GM21423 (cell line): ENCODE measurements at regions not wholly inside any gene's neighbourhood (a gene's known extent, or its start where the extent isn't known, plus 50 kb on each side); places are given as distances from the start of the nearest gene placed in this dataset.
"Not testable (repeated sequence)": the region's sequence is repeated elsewhere in the genome, so short reads cannot be mapped to it uniquely, and the experiment has no call there.

Experiments used
- ATAC-seq: cut with Tn5 transposase; IDR thresholded peaks from one replicate; pipeline ENCODE4 v1.9.1; 2021; ENCODE audit warnings: mild to moderate bottlenecking, moderate library complexity; ENCODE audit not compliant: unreplicated experiment

DNA sequence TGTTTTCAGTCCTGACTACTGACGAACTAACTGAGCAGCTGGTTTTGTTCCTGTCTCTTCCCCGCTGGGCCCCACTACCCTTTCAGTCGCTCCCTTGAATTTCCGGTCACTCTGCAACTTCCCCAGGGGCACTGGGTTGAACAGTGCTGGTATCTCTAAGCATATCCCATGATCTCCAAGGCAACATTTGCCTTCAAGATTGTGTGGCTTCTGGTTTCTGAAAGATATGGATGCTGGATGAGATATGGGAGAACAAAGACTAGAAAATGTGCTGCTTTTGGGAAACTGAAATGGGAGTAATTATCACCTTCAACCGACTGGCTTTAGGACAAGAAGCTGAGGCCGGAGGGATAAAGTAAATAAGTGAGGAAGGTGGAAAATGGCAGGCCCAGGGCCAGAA is 258.2 kb upstream of the PIK3R1 start:
- no peak for ATAC-seq

DNA sequence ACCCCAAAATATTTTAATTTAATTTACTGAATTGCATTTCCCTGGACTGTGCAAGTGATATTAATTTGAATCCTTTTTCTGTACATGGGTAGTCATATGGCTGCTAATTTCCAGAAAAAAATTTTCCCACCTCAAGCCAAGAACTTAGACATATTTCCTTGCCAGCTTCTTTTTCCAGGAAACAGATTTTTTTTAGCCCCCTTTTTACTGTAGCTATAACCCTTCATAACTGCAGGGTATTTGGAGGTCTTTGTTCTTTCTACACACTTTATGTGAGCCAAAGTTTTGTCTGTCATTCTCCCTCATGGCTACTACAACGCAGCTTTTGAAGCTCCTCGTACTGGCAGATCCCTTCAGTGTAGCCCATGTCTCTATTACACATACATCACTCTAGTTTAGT is 261.2 kb upstream of the PIK3R1 start:
- no peak for ATAC-seq

- ATAC-seq, result no peak
These were observed 273.1 kb upstream of the PIK3R1 start for GRCh38 chr5:67942421-67942820.

DNA sequence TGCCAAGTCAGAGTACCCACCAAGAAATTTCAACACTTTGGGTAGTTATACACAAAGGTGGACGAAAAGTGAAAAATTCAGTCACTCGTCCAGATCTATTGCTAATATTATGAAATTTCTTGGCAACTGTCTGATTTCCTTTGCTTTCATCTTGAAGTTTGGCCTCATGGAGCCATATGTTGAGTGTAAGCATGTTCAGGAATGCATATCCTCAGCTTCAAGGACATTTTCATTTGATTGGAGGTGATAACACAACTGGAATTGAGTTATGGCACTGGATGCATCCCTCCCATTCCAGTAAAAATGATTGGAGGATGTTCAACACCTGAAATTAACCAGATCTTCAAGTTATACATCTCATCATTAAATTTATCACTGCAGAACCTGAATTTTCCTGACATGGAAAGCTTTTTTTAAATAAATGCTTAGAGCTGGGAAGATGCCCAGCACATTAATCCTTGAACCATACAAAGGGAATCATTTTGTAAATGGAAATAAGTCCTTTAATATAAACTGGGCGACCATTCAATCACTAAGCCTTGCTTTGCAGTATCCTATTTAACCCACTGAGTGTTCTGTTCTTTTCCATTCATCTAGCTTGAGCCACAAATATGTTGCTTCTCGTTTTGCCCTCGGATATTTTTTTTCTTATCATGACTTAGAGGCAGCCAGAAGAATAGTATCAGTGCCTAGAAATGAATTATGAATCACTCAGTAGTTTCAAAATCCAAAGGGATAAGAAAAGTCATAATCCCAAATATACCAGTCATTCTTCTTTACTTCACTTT is 273.7 kb upstream of the PIK3R1 start:
- no peak for ATAC-seq

- ATAC-seq, result no peak
These were observed 279.5 kb upstream of the PIK3R1 start for GRCh38 chr5:67935908-67936566.

- ATAC-seq, result no peak
These were observed 280.6 kb upstream of the PIK3R1 start for GRCh38 chr5:67934976-67935375.

GRCh38 chr5:67925511-67925910 is 290.0 kb upstream of the PIK3R1 start:
- ATAC-seq, result no peak

DNA sequence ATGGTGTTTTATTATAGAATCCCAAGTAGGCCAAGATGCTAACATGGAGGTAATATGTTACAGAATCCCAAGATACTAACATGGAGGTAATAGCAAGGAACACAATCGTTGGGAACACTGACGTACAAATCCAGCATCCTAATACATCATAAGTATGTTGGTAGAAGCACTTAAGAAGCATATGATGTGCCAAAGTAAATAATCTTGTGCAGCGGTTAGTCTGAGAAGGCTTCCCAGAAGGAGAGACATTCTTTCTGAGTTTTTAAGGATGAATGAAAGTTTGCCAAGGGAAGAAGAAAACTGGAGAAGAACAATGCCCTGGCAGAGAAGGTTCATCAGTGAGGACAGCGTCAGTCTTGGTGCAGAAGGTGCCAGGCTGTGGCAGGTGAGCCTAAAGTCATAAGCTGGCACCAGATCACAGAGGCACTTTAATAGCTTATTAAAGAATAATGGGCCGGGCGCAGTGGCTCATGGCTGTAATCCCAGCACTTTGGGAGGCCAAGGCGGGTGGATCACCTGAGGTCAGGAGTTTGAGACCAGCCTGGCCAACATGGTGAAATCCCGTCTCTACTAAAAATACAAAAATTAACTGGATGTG is 294.5 kb upstream of the PIK3R1 start:
- ATAC-seq, result no peak

- not testable (repeated sequence) for ATAC-seq
These were observed 296.0 kb upstream of the PIK3R1 start for GRCh38 chr5:67919532-67919931.

- no peak for ATAC-seq
These were observed 298.0 kb upstream of the PIK3R1 start for GRCh38 chr5:67917561-67917960.

GRCh38 chr5:67910546-67910945 is 305.0 kb upstream of the PIK3R1 start:
- ATAC-seq, result no peak

DNA sequence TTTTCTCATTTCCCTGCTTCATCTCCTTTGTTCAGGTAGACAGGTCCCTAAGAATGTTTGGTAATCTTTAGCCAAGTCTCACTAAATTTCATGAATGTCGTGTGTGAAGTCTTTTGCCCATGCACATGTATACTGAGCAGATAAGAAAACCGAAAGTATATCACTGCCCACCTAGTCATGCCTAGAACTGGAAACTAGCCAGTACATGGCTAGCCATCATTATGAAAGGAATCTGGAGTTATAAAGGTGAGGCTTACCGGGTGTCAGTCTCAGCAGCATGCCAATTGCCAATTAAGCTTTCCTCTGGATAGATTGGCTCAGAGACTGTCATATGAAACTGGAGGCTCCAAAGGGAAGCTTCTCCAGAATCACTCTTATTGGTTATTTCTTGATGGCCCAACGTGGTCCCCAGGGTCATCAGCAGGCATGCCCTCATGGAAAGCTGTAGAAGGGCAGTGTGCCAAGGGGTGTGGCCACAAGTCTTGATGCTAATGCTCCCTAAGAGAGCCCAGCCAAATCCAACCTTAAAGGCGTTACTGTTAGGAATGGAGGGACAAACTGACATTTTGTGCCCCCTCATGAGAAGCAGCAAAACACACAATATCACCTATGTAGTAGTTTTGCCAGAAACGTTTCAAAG is 307.3 kb upstream of the PIK3R1 start:
- no peak for ATAC-seq

- no peak for ATAC-seq
These were observed 311.2 kb upstream of the PIK3R1 start for GRCh38 chr5:67904366-67904765.

- no peak for ATAC-seq
These were observed 311.9 kb upstream of the PIK3R1 start for GRCh38 chr5:67903656-67904055.

- no peak for ATAC-seq
These were observed 312.4 kb upstream of the PIK3R1 start for GRCh38 chr5:67903121-67903520.

DNA sequence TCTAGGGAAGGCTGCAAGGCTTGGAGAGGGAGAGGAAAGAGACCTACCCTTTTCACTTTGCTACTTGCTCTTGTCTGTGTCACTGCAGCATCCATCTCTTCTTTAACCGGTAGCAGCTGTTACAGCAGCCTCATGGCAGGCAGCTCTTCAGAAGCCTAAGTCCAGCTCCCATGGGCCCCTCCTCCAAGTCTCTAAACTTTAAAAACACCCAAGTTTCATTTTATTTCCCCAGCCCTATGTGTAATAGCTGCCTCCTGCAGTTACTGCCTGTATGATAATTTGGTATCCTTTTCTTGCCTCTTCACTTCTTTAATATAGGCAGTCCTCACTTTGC is 313.1 kb upstream of the PIK3R1 start:
- ATAC-seq, result no peak

- ATAC-seq, result no peak
These were observed 313.6 kb upstream of the PIK3R1 start for GRCh38 chr5:67901814-67902496.

GRCh38 chr5:67900514-67900913 is 315.0 kb upstream of the PIK3R1 start:
- ATAC-seq, result no peak

DNA sequence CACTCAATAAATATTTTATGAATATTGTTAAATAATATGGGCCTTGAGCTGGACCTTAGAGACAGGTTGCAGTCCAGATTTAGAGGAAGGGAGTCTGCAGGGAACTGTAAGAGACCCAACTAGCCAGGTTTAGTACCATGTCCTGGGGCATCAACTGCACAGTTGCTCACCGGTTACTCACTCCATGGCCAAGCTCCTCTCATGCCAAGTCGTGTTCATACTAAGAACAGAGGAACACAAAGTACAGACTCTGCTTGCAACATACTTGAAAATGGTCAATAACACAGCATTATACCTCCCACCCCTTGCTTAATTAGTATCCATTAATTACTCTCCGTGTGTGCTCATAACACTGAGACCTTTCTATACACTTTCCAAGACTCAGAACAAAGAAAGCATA is 317.6 kb upstream of the PIK3R1 start:
- ATAC-seq, result no peak

- no peak for ATAC-seq
These were observed 318.1 kb upstream of the PIK3R1 start for GRCh38 chr5:67897431-67897830.

DNA sequence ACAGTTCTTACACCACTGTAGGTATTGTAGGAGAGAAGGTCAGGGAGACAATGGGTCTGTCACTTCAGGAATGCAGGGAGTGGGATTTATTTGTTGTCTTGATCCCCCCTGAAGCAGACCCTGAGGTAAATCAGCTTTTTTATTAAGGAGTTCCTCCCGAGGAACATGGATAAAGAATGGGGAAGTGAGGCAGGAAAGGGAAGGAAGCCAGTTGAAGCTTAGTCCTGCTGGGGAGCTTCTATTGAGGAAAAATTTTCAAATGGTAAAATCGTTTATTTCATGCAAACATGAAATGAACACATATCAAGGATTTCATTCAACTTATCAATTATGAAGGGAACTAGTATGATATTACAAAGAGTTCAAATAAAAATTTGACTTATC is 318.6 kb upstream of the PIK3R1 start:
- ATAC-seq, result no peak
